HEK293 (cell line): ENCODE measurements at regions not wholly inside any gene's neighbourhood (a gene's known extent, or its start where the extent isn't known, plus 50 kb on each side); places are given as distances from the start of the nearest gene placed in this dataset.

Experiments used
- CTCF ChIA-PET: fragments of 350-600 bp; formaldehyde crosslinking; extraction: SDS; loops from one replicate; lab custom pipeline; 2021; ENCODE audit warnings: antibody characterized with exemption; lab: Yijun Ruan, JAX
- POLR2A ChIA-PET: fragments of 300-600 bp; formaldehyde crosslinking; extraction: SDS; loops from one replicate; lab custom pipeline; 2020; ENCODE audit warnings: antibody characterized with exemption, inconsistent platforms; lab: Yijun Ruan, JAX
- H3K27ac ChIP-seq: fragments of 200-500 bp; sonication (Bioruptor generic); 2 replicates; pipeline ENCODE4 v1.5.1; 2014; ENCODE audit warnings: low read depth, low read length, control low read depth, inconsistent platforms; ENCODE audit errors: extremely low read depth
- H3K36me3 ChIP-seq, 2 experiments: fragments of 200-500 bp in 1 of 2; sonication (Bioruptor generic) in 1 of 2; 1 replicate in 1 of 2; 2 replicates in 1 of 2; pipeline ENCODE4 v1.5.1; 2014 to 2017; ENCODE audit warnings: inconsistent platforms in 2 of 2, low read length in 2 of 2; ENCODE audit not compliant: control insufficient read depth in 2 of 2, insufficient read depth in 1 of 2
- H3K4me1 ChIP-seq: fragments of 200-500 bp; sonication (Bioruptor generic); 2 replicates; pipeline ENCODE4 v1.5.1; 2014; ENCODE audit warnings: mild to moderate bottlenecking, low read length, inconsistent platforms; ENCODE audit not compliant: control insufficient read depth, insufficient read depth
- H3K4me3 ChIP-seq: 2 replicates; pipeline ENCODE4 v1.5.1; 2011; ENCODE audit warnings: low read depth, mild to moderate bottlenecking, control low read depth, low read length, moderate library complexity
- H3K9me3 ChIP-seq: fragments of 200-500 bp; sonication (Bioruptor generic); 2 replicates; pipeline ENCODE4 v1.5.1; 2014; ENCODE audit warnings: low read depth, low read length, inconsistent platforms; ENCODE audit not compliant: control insufficient read depth, insufficient read depth
- GLI4 ChIP-seq: fragments of 450-650 bp; formaldehyde crosslinking; IDR thresholded peaks from 2 replicates; pipeline ENCODE4 v1.5.1; 2016; ENCODE audit warnings: missing biosample characterization, missing genetic modification characterization
- GLIS2 ChIP-seq: fragments of 450-650 bp; formaldehyde crosslinking; IDR thresholded peaks from 2 replicates; pipeline ENCODE4 v1.5.1; 2016; ENCODE audit warnings: missing biosample characterization, missing genetic modification characterization
- MEIS1 ChIP-seq: sonication (generic); formaldehyde crosslinking; IDR thresholded peaks from 2 replicates; pipeline ENCODE4 v1.8.1; 2022; ENCODE audit warnings: missing genetic modification reagents, mild to moderate bottlenecking, borderline replicate concordance
- OVOL3 ChIP-seq: fragments of 450-650 bp; formaldehyde crosslinking; IDR thresholded peaks from 2 replicates; pipeline ENCODE4 v1.5.1; 2016; ENCODE audit warnings: missing biosample characterization, missing genetic modification characterization
- SCRT1 ChIP-seq: fragments of 450-650 bp; formaldehyde crosslinking; IDR thresholded peaks from 2 replicates; pipeline ENCODE4 v1.5.1; 2016; ENCODE audit warnings: missing biosample characterization, missing genetic modification characterization, borderline replicate concordance
- ZNF114 ChIP-seq: fragments of 450-650 bp; formaldehyde crosslinking; IDR thresholded peaks from 2 replicates; pipeline ENCODE4 v1.5.0; 2017; ENCODE audit warnings: missing biosample characterization, missing genetic modification characterization
- ZNF146 ChIP-seq: fragments of 450-650 bp; formaldehyde crosslinking; IDR thresholded peaks from 2 replicates; pipeline ENCODE4 v1.5.1; 2016; ENCODE audit warnings: missing biosample characterization, missing genetic modification characterization
- ZNF510 ChIP-seq: fragments of 450-650 bp; formaldehyde crosslinking; IDR thresholded peaks from 2 replicates; pipeline ENCODE4 v1.5.1; 2018; ENCODE audit warnings: mild to moderate bottlenecking, missing genetic modification characterization, missing biosample characterization; ENCODE audit not compliant: insufficient replicate concordance
- ZNF529 ChIP-seq: fragments of 450-650 bp; formaldehyde crosslinking; IDR thresholded peaks from 2 replicates; pipeline ENCODE4 v1.5.1; 2017; ENCODE audit warnings: missing genetic modification characterization, missing biosample characterization; ENCODE audit not compliant: insufficient replicate concordance
- ZNF544 ChIP-seq: fragments of 450-650 bp; formaldehyde crosslinking; IDR thresholded peaks from 2 replicates; pipeline ENCODE4 v1.5.0; 2017; ENCODE audit warnings: missing biosample characterization, missing genetic modification characterization
- ZNF549 ChIP-seq: fragments of 450-650 bp; IDR thresholded peaks from 2 replicates; pipeline ENCODE4 v1.5.1; 2018; ENCODE audit warnings: missing biosample characterization, missing genetic modification characterization, mild to moderate bottlenecking, inconsistent platforms, moderate library complexity
- ZNF561 ChIP-seq: fragments of 450-650 bp; IDR thresholded peaks from 2 replicates; pipeline ENCODE4 v1.5.1; 2018; ENCODE audit warnings: missing biosample characterization, missing genetic modification characterization, borderline replicate concordance
- ZNF610 ChIP-seq: fragments of 450-650 bp; formaldehyde crosslinking; IDR thresholded peaks from 2 replicates; pipeline ENCODE4 v1.5.1; 2016; ENCODE audit warnings: missing biosample characterization, missing genetic modification characterization, borderline replicate concordance
- ZNF624 ChIP-seq: fragments of 450-650 bp; formaldehyde crosslinking; IDR thresholded peaks from 2 replicates; pipeline ENCODE4 v1.5.1; 2017; ENCODE audit warnings: missing biosample characterization, missing genetic modification characterization
- ZNF701 ChIP-seq: fragments of 450-650 bp; formaldehyde crosslinking; IDR thresholded peaks from 2 replicates; pipeline ENCODE4 v1.5.1; 2016; ENCODE audit warnings: missing biosample characterization, missing genetic modification characterization
- ZNF776 ChIP-seq: fragments of 450-650 bp; formaldehyde crosslinking; IDR thresholded peaks from 2 replicates; pipeline ENCODE4 v1.5.0; 2017; ENCODE audit warnings: missing biosample characterization, missing genetic modification characterization, borderline replicate concordance
- ZXDB ChIP-seq: fragments of 450-650 bp; formaldehyde crosslinking; IDR thresholded peaks from 2 replicates; pipeline ENCODE4 v1.5.1; 2016; ENCODE audit warnings: missing biosample characterization, missing genetic modification characterization
- TF ChIP-seq, protein P1 (sequence below): fragments of 450-650 bp; formaldehyde crosslinking; IDR thresholded peaks from 2 replicates; pipeline ENCODE4 v1.5.1; 2016; ENCODE audit warnings: missing biosample characterization, missing genetic modification characterization
- TF ChIP-seq, protein P2 (sequence below): fragments of 450-650 bp; formaldehyde crosslinking; IDR thresholded peaks from 2 replicates; pipeline ENCODE4 v1.5.1; 2017; ENCODE audit warnings: missing biosample characterization, mild to moderate bottlenecking, missing genetic modification characterization, moderate library complexity
- TF ChIP-seq, protein P3 (sequence below): fragments of 450-650 bp; formaldehyde crosslinking; IDR thresholded peaks from 2 replicates; pipeline ENCODE4 v1.5.1; 2016; ENCODE audit warnings: missing biosample characterization, missing genetic modification characterization
- TF ChIP-seq, protein P4 (sequence below): fragments of 450-650 bp; formaldehyde crosslinking; IDR thresholded peaks from 2 replicates; pipeline ENCODE4 v1.5.1; 2016; ENCODE audit warnings: missing biosample characterization, missing genetic modification characterization
- TF ChIP-seq, protein P5 (sequence below): fragments of 450-650 bp; formaldehyde crosslinking; conservative IDR thresholded peaks from 2 replicates; pipeline ENCODE4 v1.5.1; 2016; ENCODE audit warnings: low read depth, missing biosample characterization, missing genetic modification characterization

DNA sequence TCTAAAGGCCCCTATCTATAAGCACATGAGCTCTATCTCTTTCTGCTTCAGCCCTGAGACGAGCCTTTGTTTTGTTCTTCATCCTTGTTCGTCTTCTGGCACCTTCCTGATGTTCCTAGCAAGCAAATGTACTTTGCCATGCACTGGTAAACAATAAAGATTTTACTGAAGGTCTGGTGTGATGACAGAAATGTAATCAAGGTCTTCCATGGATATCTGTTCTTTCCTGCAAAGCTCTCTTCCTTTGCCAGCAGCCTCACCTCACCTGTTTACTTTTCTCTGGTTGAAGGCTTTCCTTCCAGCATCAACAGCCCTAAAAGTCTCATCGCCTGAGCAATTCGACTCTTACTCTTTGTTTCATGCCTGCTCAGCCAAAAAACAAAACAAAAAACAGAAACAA lies 330.3 kb downstream of the PCNX1 start (continued):
- TF ChIP-seq, protein P1, sequence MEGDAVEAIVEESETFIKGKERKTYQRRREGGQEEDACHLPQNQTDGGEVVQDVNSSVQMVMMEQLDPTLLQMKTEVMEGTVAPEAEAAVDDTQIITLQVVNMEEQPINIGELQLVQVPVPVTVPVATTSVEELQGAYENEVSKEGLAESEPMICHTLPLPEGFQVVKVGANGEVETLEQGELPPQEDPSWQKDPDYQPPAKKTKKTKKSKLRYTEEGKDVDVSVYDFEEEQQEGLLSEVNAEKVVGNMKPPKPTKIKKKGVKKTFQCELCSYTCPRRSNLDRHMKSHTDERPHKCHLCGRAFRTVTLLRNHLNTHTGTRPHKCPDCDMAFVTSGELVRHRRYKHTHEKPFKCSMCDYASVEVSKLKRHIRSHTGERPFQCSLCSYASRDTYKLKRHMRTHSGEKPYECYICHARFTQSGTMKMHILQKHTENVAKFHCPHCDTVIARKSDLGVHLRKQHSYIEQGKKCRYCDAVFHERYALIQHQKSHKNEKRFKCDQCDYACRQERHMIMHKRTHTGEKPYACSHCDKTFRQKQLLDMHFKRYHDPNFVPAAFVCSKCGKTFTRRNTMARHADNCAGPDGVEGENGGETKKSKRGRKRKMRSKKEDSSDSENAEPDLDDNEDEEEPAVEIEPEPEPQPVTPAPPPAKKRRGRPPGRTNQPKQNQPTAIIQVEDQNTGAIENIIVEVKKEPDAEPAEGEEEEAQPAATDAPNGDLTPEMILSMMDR (tag by site-specific recombination) = no peak
- no peak for TF ChIP-seq ZXDB (tag by site-specific recombination)
- TF ChIP-seq, protein P2, sequence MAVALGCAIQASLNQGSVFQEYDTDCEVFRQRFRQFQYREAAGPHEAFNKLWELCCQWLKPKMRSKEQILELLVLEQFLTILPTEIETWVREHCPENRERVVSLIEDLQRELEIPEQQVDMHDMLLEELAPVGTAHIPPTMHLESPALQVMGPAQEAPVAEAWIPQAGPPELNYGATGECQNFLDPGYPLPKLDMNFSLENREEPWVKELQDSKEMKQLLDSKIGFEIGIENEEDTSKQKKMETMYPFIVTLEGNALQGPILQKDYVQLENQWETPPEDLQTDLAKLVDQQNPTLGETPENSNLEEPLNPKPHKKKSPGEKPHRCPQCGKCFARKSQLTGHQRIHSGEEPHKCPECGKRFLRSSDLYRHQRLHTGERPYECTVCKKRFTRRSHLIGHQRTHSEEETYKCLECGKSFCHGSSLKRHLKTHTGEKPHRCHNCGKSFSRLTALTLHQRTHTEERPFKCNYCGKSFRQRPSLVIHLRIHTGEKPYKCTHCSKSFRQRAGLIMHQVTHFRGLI (tag by site-specific recombination) = no peak

DNA sequence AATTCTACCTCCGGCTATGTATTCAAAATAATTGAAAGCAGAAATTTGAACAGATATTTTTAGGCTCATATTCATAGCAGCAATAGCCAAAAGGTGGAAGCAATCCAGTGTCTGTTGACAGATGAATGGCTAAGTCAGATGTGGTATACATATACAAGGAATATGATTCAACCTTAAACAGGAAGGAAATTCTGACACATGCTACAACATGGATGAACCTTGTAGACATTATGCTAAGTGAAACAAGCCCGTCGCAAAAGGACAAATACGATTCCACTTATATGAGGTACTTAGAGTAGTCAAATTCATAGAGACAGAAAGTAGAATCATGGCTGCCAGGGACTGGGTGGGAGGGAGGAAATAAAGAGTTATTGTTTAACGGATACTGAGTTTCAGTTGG lies 331.6 kb downstream of the PCNX1 start:
- CTCF ChIA-PET = no interaction called here
- H3K36me3 ChIP-seq = no peaks in the 10 kb centered on the region
- TF ChIP-seq SCRT1 (tag by site-specific recombination) (no peak), ZNF510 (no peak), ZNF776 (tag by site-specific recombination) (no peak), GLIS2 (tag by site-specific recombination) (no peak), ZNF549 (tag by site-specific recombination) (no peak), ZNF146 (tag by site-specific recombination) (no peak), MEIS1 (CRISPR knock-in tag) (no peak), GLI4 (tag by site-specific recombination) (no peak), ZNF624 (tag by site-specific recombination) (no peak), ZNF610 (tag by site-specific recombination) (no peak), OVOL3 (no peak), ZNF529 (no peak), ZNF561 (no peak), ZNF544 (tag by site-specific recombination) (no peak), ZNF114 (no peak), ZNF701 (tag by site-specific recombination) (no peak)
- TF ChIP-seq, protein P3, sequence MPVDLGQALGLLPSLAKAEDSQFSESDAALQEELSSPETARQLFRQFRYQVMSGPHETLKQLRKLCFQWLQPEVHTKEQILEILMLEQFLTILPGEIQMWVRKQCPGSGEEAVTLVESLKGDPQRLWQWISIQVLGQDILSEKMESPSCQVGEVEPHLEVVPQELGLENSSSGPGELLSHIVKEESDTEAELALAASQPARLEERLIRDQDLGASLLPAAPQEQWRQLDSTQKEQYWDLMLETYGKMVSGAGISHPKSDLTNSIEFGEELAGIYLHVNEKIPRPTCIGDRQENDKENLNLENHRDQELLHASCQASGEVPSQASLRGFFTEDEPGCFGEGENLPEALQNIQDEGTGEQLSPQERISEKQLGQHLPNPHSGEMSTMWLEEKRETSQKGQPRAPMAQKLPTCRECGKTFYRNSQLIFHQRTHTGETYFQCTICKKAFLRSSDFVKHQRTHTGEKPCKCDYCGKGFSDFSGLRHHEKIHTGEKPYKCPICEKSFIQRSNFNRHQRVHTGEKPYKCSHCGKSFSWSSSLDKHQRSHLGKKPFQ (tag by site-specific recombination) = no peak
- TF ChIP-seq, protein P4, sequence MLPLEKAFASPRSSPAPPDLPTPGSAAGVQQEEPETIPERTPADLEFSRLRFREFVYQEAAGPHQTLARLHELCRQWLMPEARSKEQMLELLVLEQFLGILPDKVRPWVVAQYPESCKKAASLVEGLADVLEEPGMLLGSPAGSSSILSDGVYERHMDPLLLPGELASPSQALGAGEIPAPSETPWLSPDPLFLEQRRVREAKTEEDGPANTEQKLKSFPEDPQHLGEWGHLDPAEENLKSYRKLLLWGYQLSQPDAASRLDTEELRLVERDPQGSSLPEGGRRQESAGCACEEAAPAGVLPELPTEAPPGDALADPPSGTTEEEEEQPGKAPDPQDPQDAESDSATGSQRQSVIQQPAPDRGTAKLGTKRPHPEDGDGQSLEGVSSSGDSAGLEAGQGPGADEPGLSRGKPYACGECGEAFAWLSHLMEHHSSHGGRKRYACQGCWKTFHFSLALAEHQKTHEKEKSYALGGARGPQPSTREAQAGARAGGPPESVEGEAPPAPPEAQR (tag by site-specific recombination) = no peak
- TF ChIP-seq, protein P5, sequence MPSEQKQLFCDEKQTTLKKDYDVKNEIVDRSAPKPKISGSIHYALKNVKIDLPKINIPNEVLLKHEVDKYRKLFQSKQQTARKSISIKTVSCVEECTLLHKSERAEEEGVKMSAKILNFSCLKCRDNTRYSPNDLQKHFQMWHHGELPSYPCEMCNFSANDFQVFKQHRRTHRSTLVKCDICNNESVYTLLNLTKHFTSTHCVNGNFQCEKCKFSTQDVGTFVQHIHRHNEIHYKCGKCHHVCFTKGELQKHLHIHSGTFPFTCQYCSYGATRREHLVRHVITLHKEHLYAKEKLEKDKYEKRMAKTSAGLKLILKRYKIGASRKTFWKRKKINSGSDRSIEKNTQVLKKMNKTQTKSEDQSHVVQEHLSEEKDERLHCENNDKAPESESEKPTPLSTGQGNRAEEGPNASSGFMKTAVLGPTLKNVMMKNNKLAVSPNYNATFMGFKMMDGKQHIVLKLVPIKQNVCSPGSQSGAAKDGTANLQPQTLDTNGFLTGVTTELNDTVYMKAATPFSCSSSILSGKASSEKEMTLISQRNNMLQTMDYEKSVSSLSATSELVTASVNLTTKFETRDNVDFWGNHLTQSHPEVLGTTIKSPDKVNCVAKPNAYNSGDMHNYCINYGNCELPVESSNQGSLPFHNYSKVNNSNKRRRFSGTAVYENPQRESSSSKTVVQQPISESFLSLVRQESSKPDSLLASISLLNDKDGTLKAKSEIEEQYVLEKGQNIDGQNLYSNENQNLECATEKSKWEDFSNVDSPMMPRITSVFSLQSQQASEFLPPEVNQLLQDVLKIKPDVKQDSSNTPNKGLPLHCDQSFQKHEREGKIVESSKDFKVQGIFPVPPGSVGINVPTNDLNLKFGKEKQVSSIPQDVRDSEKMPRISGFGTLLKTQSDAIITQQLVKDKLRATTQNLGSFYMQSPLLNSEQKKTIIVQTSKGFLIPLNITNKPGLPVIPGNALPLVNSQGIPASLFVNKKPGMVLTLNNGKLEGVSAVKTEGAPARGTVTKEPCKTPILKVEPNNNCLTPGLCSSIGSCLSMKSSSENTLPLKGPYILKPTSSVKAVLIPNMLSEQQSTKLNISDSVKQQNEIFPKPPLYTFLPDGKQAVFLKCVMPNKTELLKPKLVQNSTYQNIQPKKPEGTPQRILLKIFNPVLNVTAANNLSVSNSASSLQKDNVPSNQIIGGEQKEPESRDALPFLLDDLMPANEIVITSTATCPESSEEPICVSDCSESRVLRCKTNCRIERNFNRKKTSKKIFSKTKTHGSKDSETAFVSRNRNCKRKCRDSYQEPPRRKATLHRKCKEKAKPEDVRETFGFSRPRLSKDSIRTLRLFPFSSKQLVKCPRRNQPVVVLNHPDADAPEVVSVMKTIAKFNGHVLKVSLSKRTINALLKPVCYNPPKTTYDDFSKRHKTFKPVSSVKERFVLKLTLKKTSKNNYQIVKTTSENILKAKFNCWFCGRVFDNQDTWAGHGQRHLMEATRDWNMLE = no peak
- TF ChIP-seq, all 188 proteins: peak for 0
- H3K27ac ChIP-seq = no peak overlapping the region
- H3K9me3 ChIP-seq = no peaks in the 10 kb centered on the region
- H3K4me1 ChIP-seq = no peaks in the 10 kb centered on the region
- POLR2A ChIA-PET = no interaction called here
- no peak overlapping the region for H3K4me3 ChIP-seq
